ENCODE measurements at regions not wholly inside any gene's neighbourhood (a gene's known extent, or its start where the extent isn't known, plus 50 kb on each side); places are given as distances from the start of the nearest gene placed in this dataset.

- Histone ChIP-seq H3K36me3 (ENCODE audit: insufficient read depth, insufficient read length, low read length) (no peaks in the 10 kb centered on the region), H3K4me1 (ENCODE audit: insufficient read depth, insufficient read length) (no peaks in the 10 kb centered on the region), H3K27me3 (ENCODE audit: insufficient read depth, insufficient read length) (no peaks in the 10 kb centered on the region), H3K4me3 (ENCODE audit: insufficient read length, low read depth) (no peak overlapping the region), H3K9me3 (ENCODE audit: insufficient read depth, low read length) (no peaks in the 10 kb centered on the region), H3K9ac (ENCODE audit: insufficient read length, low read depth) (no peak overlapping the region)
- TF ChIP-seq YY1 (IDR thresholded peaks at IDR 0.05; ENCODE audit: insufficient read depth, insufficient read length): no peak
- TF ChIP-seq ZNF274 (IDR thresholded peaks at IDR 0.05; ENCODE audit: low read depth, low read length): no peak
- TF ChIP-seq SUZ12 (IDR thresholded peaks at IDR 0.05; ENCODE audit: extremely low read depth, insufficient read depth, insufficient read length): no peak
- no peak for DNase-seq (ENCODE audit: low read depth, low spot score)
Measured at GRCh38 chr18:78423811-78424210, 555.8 kb upstream of the SALL3 start.

- no peak overlapping the region for H3K4me3 ChIP-seq (ENCODE audit: insufficient read length, low read depth)
- H3K9ac ChIP-seq (ENCODE audit: insufficient read length, low read depth): no peak overlapping the region
- no peaks in the 10 kb centered on the region for H3K36me3 ChIP-seq (ENCODE audit: insufficient read depth, insufficient read length, low read length)
- H3K9me3 ChIP-seq (ENCODE audit: insufficient read depth, low read length): no peaks in the 10 kb centered on the region
- DNase-seq (ENCODE audit: low read depth, low spot score): no peak
- no peaks in the 10 kb centered on the region for H3K4me1 ChIP-seq (ENCODE audit: insufficient read depth, insufficient read length)
- no peak for TF ChIP-seq ZNF274 (IDR thresholded peaks at IDR 0.05; ENCODE audit: low read depth, low read length)
- TF ChIP-seq YY1 (IDR thresholded peaks at IDR 0.05; ENCODE audit: insufficient read depth, insufficient read length): no peak
- TF ChIP-seq SUZ12 (IDR thresholded peaks at IDR 0.05; ENCODE audit: extremely low read depth, insufficient read depth, insufficient read length): no peak
- H3K27me3 ChIP-seq (ENCODE audit: insufficient read depth, insufficient read length): no peaks in the 10 kb centered on the region
Measured at GRCh38 chr18:78424403-78425018, 555.1 kb upstream of the SALL3 start.

GRCh38 chr18:78425019-78425412, 554.6 kb upstream of the SALL3 start:
- no peaks in the 10 kb centered on the region for H3K4me1 ChIP-seq (ENCODE audit: insufficient read depth, insufficient read length)
- no peak overlapping the region for H3K9ac ChIP-seq (ENCODE audit: insufficient read length, low read depth)
- TF ChIP-seq ZNF274 (IDR thresholded peaks at IDR 0.05; ENCODE audit: low read depth, low read length): no peak
- TF ChIP-seq SUZ12 (IDR thresholded peaks at IDR 0.05; ENCODE audit: extremely low read depth, insufficient read depth, insufficient read length): no peak
- TF ChIP-seq YY1 (IDR thresholded peaks at IDR 0.05; ENCODE audit: insufficient read depth, insufficient read length): no peak
- no peaks in the 10 kb centered on the region for H3K36me3 ChIP-seq (ENCODE audit: insufficient read depth, insufficient read length, low read length)
- no peaks in the 10 kb centered on the region for H3K9me3 ChIP-seq (ENCODE audit: insufficient read depth, low read length)
- no peak overlapping the region for H3K4me3 ChIP-seq (ENCODE audit: insufficient read length, low read depth)
- no peaks in the 10 kb centered on the region for H3K27me3 ChIP-seq (ENCODE audit: insufficient read depth, insufficient read length)
- DNase-seq (ENCODE audit: low read depth, low spot score): no peak

GRCh38 chr18:78427081-78427480, 552.5 kb upstream of the SALL3 start:
- no peak for TF ChIP-seq SUZ12 (IDR thresholded peaks at IDR 0.05; ENCODE audit: extremely low read depth, insufficient read depth, insufficient read length)
- TF ChIP-seq YY1 (IDR thresholded peaks at IDR 0.05; ENCODE audit: insufficient read depth, insufficient read length): no peak
- TF ChIP-seq ZNF274 (IDR thresholded peaks at IDR 0.05; ENCODE audit: low read depth, low read length): no peak
- no peaks in the 10 kb centered on the region for H3K36me3 ChIP-seq (ENCODE audit: insufficient read depth, insufficient read length, low read length)
- no peak for DNase-seq (ENCODE audit: low read depth, low spot score)

GRCh38 chr18:78429127-78430108, 550.2 kb upstream of the SALL3 start:
- TF ChIP-seq YY1 (IDR thresholded peaks at IDR 0.05; ENCODE audit: insufficient read depth, insufficient read length): no peak
- no peak for TF ChIP-seq ZNF274 (IDR thresholded peaks at IDR 0.05; ENCODE audit: low read depth, low read length)
- no peak for TF ChIP-seq SUZ12 (IDR thresholded peaks at IDR 0.05; ENCODE audit: extremely low read depth, insufficient read depth, insufficient read length)
- Histone ChIP-seq H3K9me3 (ENCODE audit: insufficient read depth, low read length) (no peaks in the 10 kb centered on the region), H3K27me3 (ENCODE audit: insufficient read depth, insufficient read length) (no peaks in the 10 kb centered on the region), H3K4me3 (ENCODE audit: insufficient read length, low read depth) (no peak overlapping the region), H3K36me3 (ENCODE audit: insufficient read depth, insufficient read length, low read length) (no peaks in the 10 kb centered on the region), H3K4me1 (ENCODE audit: insufficient read depth, insufficient read length) (no peaks in the 10 kb centered on the region), H3K9ac (ENCODE audit: insufficient read length, low read depth) (no peak overlapping the region)
- no peak for DNase-seq (ENCODE audit: low read depth, low spot score)

More at GRCh38 chr18:78427081-78427480, 552.5 kb upstream of the SALL3 start:
- Histone ChIP-seq H3K9ac (ENCODE audit: insufficient read length, low read depth) (no peak overlapping the region), H3K4me3 (ENCODE audit: insufficient read length, low read depth) (no peak overlapping the region), H3K27me3 (ENCODE audit: insufficient read depth, insufficient read length) (no peaks in the 10 kb centered on the region), H3K9me3 (ENCODE audit: insufficient read depth, low read length) (no peaks in the 10 kb centered on the region), H3K4me1 (ENCODE audit: insufficient read depth, insufficient read length) (no peaks in the 10 kb centered on the region)

- DNase-seq (ENCODE audit: low read depth, low spot score): no peak
- TF ChIP-seq YY1 (IDR thresholded peaks at IDR 0.05; ENCODE audit: insufficient read depth, insufficient read length) (no peak), SUZ12 (IDR thresholded peaks at IDR 0.05; ENCODE audit: extremely low read depth, insufficient read depth, insufficient read length) (no peak), ZNF274 (IDR thresholded peaks at IDR 0.05; ENCODE audit: low read depth, low read length) (no peak)
Measured at GRCh38 chr18:78430131-78430758, 549.4 kb upstream of the SALL3 start.

GRCh38 chr18:78431606-78432005, 548.0 kb upstream of the SALL3 start:
- H3K4me3 ChIP-seq (ENCODE audit: insufficient read length, low read depth): no peak overlapping the region
- no peaks in the 10 kb centered on the region for H3K36me3 ChIP-seq (ENCODE audit: insufficient read depth, insufficient read length, low read length)
- H3K27me3 ChIP-seq (ENCODE audit: insufficient read depth, insufficient read length): no peaks in the 10 kb centered on the region
- no peaks in the 10 kb centered on the region for H3K9me3 ChIP-seq (ENCODE audit: insufficient read depth, low read length)
- DNase-seq (ENCODE audit: low read depth, low spot score): no peak
- no peak for TF ChIP-seq ZNF274 (IDR thresholded peaks at IDR 0.05; ENCODE audit: low read depth, low read length)
- no peak for TF ChIP-seq YY1 (IDR thresholded peaks at IDR 0.05; ENCODE audit: insufficient read depth, insufficient read length)
- no peak for TF ChIP-seq SUZ12 (IDR thresholded peaks at IDR 0.05; ENCODE audit: extremely low read depth, insufficient read depth, insufficient read length)
- H3K4me1 ChIP-seq (ENCODE audit: insufficient read depth, insufficient read length): no peaks in the 10 kb centered on the region
- H3K9ac ChIP-seq (ENCODE audit: insufficient read length, low read depth): no peak overlapping the region

More at GRCh38 chr18:78430131-78430758, 549.4 kb upstream of the SALL3 start:
- Histone ChIP-seq H3K36me3 (ENCODE audit: insufficient read depth, insufficient read length, low read length) (no peaks in the 10 kb centered on the region), H3K9ac (ENCODE audit: insufficient read length, low read depth) (no peak overlapping the region), H3K4me3 (ENCODE audit: insufficient read length, low read depth) (no peak overlapping the region), H3K9me3 (ENCODE audit: insufficient read depth, low read length) (no peaks in the 10 kb centered on the region), H3K27me3 (ENCODE audit: insufficient read depth, insufficient read length) (no peaks in the 10 kb centered on the region), H3K4me1 (ENCODE audit: insufficient read depth, insufficient read length) (no peaks in the 10 kb centered on the region)
